A673 (cell line): ENCODE measurements at regions not wholly inside any gene's neighbourhood (a gene's known extent, or its start where the extent isn't known, plus 50 kb on each side); places are given as distances from the start of the nearest gene placed in this dataset.

Experiments used
- BruUV-seq: library from RNA; stranded (reverse); fragments of 400-500 nt; replicated peaks from 2 replicates; lab custom pipeline; 2021; lab: Mats Ljungman, UMichigan
- CTCF ChIA-PET: fragments of 300-600 bp; sonication (Branson Sonifier 250); formaldehyde crosslinking; loops from one replicate; lab custom pipeline; 2022; ENCODE audit warnings: antibody characterized with exemption; lab: Charles Lee
- POLR2A ChIA-PET: fragments of 300-600 bp; sonication (Branson Sonifier 250); formaldehyde crosslinking; loops from one replicate; lab custom pipeline; 2022; ENCODE audit warnings: antibody characterized with exemption; ENCODE audit not compliant: low non-redundant PET; lab: Charles Lee
- DNase-seq: peaks from one replicate; pipeline ENCODE4 v3.0.0-alpha.2; 2015; ENCODE audit warnings: low spot score
- H3K27ac ChIP-seq: fragments of 200-600 bp; sonication (generic); 2 replicates; pipeline ENCODE4 v1.5.1; 2016; ENCODE audit warnings: mixed run types, low read depth, mild to moderate bottlenecking, mixed read lengths, antibody characterized with exemption, low read length; ENCODE audit not compliant: poor library complexity, severe bottlenecking
- H3K27me3 ChIP-seq: fragments of 200-600 bp; sonication (generic); replicated peaks from 2 replicates; pipeline ENCODE4 v1.6.1; 2017; ENCODE audit warnings: mixed run types, low read depth, mild to moderate bottlenecking, mixed read lengths, antibody characterized with exemption, low read length; ENCODE audit not compliant: insufficient read depth, poor library complexity
- H3K36me3 ChIP-seq: fragments of 200-600 bp; sonication (generic); 2 replicates; pipeline ENCODE4 v1.6.1; 2016; ENCODE audit warnings: mixed run types, mild to moderate bottlenecking, mixed read lengths, antibody characterized with exemption, low read length; ENCODE audit not compliant: insufficient read depth, poor library complexity, severe bottlenecking
- H3K4me1 ChIP-seq: fragments of 200-600 bp; sonication (generic); 2 replicates; pipeline ENCODE4 v1.6.1; 2017; ENCODE audit warnings: mixed run types, mild to moderate bottlenecking, mixed read lengths, antibody characterized with exemption, low read length; ENCODE audit not compliant: insufficient read depth, poor library complexity, severe bottlenecking
- H3K4me3 ChIP-seq: fragments of 200-600 bp; sonication (generic); 2 replicates; pipeline ENCODE4 v1.5.1; 2016; ENCODE audit warnings: low read depth, mixed run types, mild to moderate bottlenecking, mixed read lengths, low read length; ENCODE audit not compliant: poor library complexity, severe bottlenecking
- H3K9me3 ChIP-seq: fragments of 200-600 bp; sonication (generic); 2 replicates; pipeline ENCODE4 v1.6.1; 2016; ENCODE audit warnings: mixed run types, low read depth, mild to moderate bottlenecking, mixed read lengths, antibody characterized with exemption, low read length; ENCODE audit not compliant: poor library complexity, severe bottlenecking
- CTCF ChIP-seq: fragments of 300-800, 200-600 bp; sonication (generic); conservative IDR thresholded peaks from 2 replicates; pipeline ENCODE4 v1.5.1; 2017; ENCODE audit warnings: low read depth, mild to moderate bottlenecking, antibody characterized with exemption, low read length, moderate library complexity, mixed read lengths
- EZH2 ChIP-seq: fragments of 200-600 bp; sonication (generic); IDR thresholded peaks from 2 replicates; pipeline ENCODE4 v1.6.1; 2017; ENCODE audit warnings: borderline replicate concordance, low read depth, mild to moderate bottlenecking, mixed read lengths, antibody characterized with exemption, low read length; ENCODE audit not compliant: poor library complexity, severe bottlenecking
- intact Hi-C: fragments of 100-400 bp; cut with micrococcal nuclease; formaldehyde crosslinking; loops from one replicate; pipeline ENCODE4 v1.10.0; 2022; ENCODE audit not compliant: unreplicated experiment

GRCh38 chr9:107681988-107682387 is 192.4 kb upstream of the KLF4 start:
- BruUV-seq = no TSS peak
- POLR2A ChIA-PET = no interaction called here
- TF ChIP-seq CTCF (no peak), EZH2 (no peak)

GRCh38 chr9:107675351-107676259 is 186.0 kb upstream of the KLF4 start:
- Histone ChIP-seq H3K4me1 (no peaks in the 10 kb centered on the region), H3K27ac (no peak overlapping the region)
- no peak for DNase-seq

More at GRCh38 chr9:107681988-107682387, 192.4 kb upstream of the KLF4 start:
- no peak for DNase-seq
- Histone ChIP-seq H3K4me1 (no peaks in the 10 kb centered on the region), H3K9me3 (no peaks in the 10 kb centered on the region), H3K27me3 (no peaks in the 10 kb centered on the region), H3K27ac (no peak overlapping the region), H3K36me3 (no peaks in the 10 kb centered on the region), H3K4me3 (no peak overlapping the region)
- CTCF ChIA-PET = no interaction called here
- intact Hi-C loops = no loop called here

GRCh38 chr9:107674721-107675277 is 185.2 kb upstream of the KLF4 start:
- ChIA-PET CTCF (no interaction called here), POLR2A (no interaction called here)
- no peak overlapping the region for H3K27ac ChIP-seq
- H3K36me3 ChIP-seq = no peaks in the 10 kb centered on the region
- TF ChIP-seq EZH2 = no peak
- no peak for TF ChIP-seq CTCF
- no peak overlapping the region for H3K4me3 ChIP-seq
- no peaks in the 10 kb centered on the region for H3K4me1 ChIP-seq
- no peak for DNase-seq
- H3K27me3 ChIP-seq = no peaks in the 10 kb centered on the region
- no peaks in the 10 kb centered on the region for H3K9me3 ChIP-seq
- intact Hi-C loops = no loop called here
- no TSS peak for BruUV-seq

More at GRCh38 chr9:107675351-107676259, 186.0 kb upstream of the KLF4 start:
- ChIA-PET CTCF (no interaction called here), POLR2A (no interaction called here)
- Histone ChIP-seq H3K9me3 (no peaks in the 10 kb centered on the region), H3K36me3 (no peaks in the 10 kb centered on the region), H3K4me3 (no peak overlapping the region), H3K27me3 (no peaks in the 10 kb centered on the region)
- intact Hi-C loops = no loop called here
- no TSS peak for BruUV-seq
- TF ChIP-seq CTCF (no peak), EZH2 (no peak)
